ENCODE measurements at regions not wholly inside any gene's neighbourhood (a gene's known extent, or its start where the extent isn't known, plus 50 kb on each side); places are given as distances from the start of the nearest gene placed in this dataset.

- no peak overlapping the region for H3K9ac ChIP-seq (ENCODE audit: low read length)
- no peaks in the 10 kb centered on the region for H3K27me3 ChIP-seq (ENCODE audit: low read length)
- H3K79me2 ChIP-seq (ENCODE audit: low read length), result no peaks in the 10 kb centered on the region
- no peak overlapping the region for H3K4me2 ChIP-seq (ENCODE audit: low read depth, low read length, poor library complexity, severe bottlenecking)
- no peak overlapping the region for H3K4me3 ChIP-seq (ENCODE audit: low read length)
- no peak overlapping the region for H2AFZ ChIP-seq (ENCODE audit: low read length)
- H3K9me3 ChIP-seq (ENCODE audit: low read length), result no peaks in the 10 kb centered on the region
- no peaks in the 10 kb centered on the region for H3K9me2 ChIP-seq (replicated peaks; ENCODE audit: insufficient read depth, low read length)
- no peak overlapping the region for H3K27ac ChIP-seq (ENCODE audit: low read length)
- no peaks in the 10 kb centered on the region for H3K4me1 ChIP-seq (ENCODE audit: low read length)
- DNase-seq, result no peak
- no peaks in the 10 kb centered on the region for H3K36me3 ChIP-seq (ENCODE audit: insufficient read depth, low read length)
- H4K20me1 ChIP-seq (ENCODE audit: insufficient read depth, low read depth, low read length), result no peaks in the 10 kb centered on the region
These were observed 361.0 kb upstream of the MARCKS start for GRCh38 chr6:113496166-113496565.

DNA sequence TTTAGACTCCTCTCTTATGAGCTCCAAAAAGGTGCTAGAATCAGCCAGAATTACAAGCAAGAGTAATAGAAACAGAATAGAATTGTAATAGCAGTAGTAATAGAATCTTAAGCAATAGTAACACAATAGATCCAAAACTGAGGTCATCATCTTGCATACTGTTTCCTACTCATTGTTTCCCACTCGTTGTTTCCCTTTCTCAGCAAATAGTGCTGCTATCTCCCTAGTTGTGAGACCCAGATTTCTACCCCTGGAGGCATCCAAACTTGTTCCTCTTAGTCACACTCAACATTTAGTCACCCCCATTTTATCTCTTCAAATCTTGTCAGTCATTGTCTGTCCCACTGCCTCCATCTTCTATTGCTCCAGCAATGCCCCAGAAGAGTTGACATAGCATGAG is 356.9 kb upstream of the MARCKS start:
- Histone ChIP-seq H3K27ac (ENCODE audit: low read length) (no peak overlapping the region), H3K36me3 (ENCODE audit: insufficient read depth, low read length) (no peaks in the 10 kb centered on the region), H3K9me2 (replicated peaks; ENCODE audit: insufficient read depth, low read length) (no peaks in the 10 kb centered on the region), H3K9me3 (ENCODE audit: low read length) (no peaks in the 10 kb centered on the region), H2AFZ (ENCODE audit: low read length) (no peak overlapping the region), H3K79me2 (ENCODE audit: low read length) (no peaks in the 10 kb centered on the region), H3K4me3 (ENCODE audit: low read length) (no peak overlapping the region), H3K9ac (ENCODE audit: low read length) (no peak overlapping the region), H3K4me2 (ENCODE audit: low read depth, low read length, poor library complexity, severe bottlenecking) (no peak overlapping the region), H3K4me1 (ENCODE audit: low read length) (no peaks in the 10 kb centered on the region), H3K27me3 (ENCODE audit: low read length) (no peaks in the 10 kb centered on the region), H4K20me1 (ENCODE audit: insufficient read depth, low read depth, low read length) (no peaks in the 10 kb centered on the region)
- DNase-seq, result no peak

- Histone ChIP-seq H2AFZ (ENCODE audit: low read length) (no peak overlapping the region), H4K20me1 (ENCODE audit: insufficient read depth, low read depth, low read length) (no peaks in the 10 kb centered on the region), H3K9ac (ENCODE audit: low read length) (no peak overlapping the region), H3K79me2 (ENCODE audit: low read length) (no peaks in the 10 kb centered on the region), H3K4me3 (ENCODE audit: low read length) (no peak overlapping the region), H3K4me1 (ENCODE audit: low read length) (no peaks in the 10 kb centered on the region), H3K27ac (ENCODE audit: low read length) (no peak overlapping the region), H3K4me2 (ENCODE audit: low read depth, low read length, poor library complexity, severe bottlenecking) (no peak overlapping the region), H3K27me3 (ENCODE audit: low read length) (no peaks in the 10 kb centered on the region), H3K9me3 (ENCODE audit: low read length) (no peaks in the 10 kb centered on the region), H3K9me2 (replicated peaks; ENCODE audit: insufficient read depth, low read length) (no peaks in the 10 kb centered on the region), H3K36me3 (ENCODE audit: insufficient read depth, low read length) (no peaks in the 10 kb centered on the region)
- no peak for DNase-seq
These were observed 352.0 kb upstream of the MARCKS start for GRCh38 chr6:113505084-113505699.

DNA sequence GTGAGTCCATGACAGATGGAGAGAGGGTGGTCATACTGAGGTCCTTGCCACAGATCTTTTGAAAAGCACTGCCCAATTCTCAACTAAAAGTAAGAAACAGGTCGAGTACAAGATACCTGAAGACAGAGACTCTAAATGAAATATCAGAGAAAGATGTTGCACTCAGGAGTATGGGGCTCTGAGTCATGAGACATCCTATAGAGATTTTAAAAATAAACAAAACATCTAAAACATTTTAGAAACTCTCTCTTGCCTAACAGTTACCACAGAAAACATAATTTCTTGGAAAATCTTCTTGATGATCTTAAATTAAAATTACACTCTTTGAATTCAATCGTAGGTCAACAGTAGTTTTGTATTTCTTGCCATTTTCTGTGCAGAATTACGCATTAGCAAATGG is 348.9 kb upstream of the MARCKS start:
- no peaks in the 10 kb centered on the region for H3K9me2 ChIP-seq (replicated peaks; ENCODE audit: insufficient read depth, low read length)
- H3K79me2 ChIP-seq (ENCODE audit: low read length), result no peaks in the 10 kb centered on the region
- DNase-seq, result no peak
- H3K4me2 ChIP-seq (ENCODE audit: low read depth, low read length, poor library complexity, severe bottlenecking), result no peak overlapping the region
- H4K20me1 ChIP-seq (ENCODE audit: insufficient read depth, low read depth, low read length), result no peaks in the 10 kb centered on the region
- H3K36me3 ChIP-seq (ENCODE audit: insufficient read depth, low read length), result no peaks in the 10 kb centered on the region
- no peak overlapping the region for H3K9ac ChIP-seq (ENCODE audit: low read length)
- no peaks in the 10 kb centered on the region for H3K4me1 ChIP-seq (ENCODE audit: low read length)
- H3K9me3 ChIP-seq (ENCODE audit: low read length), result no peaks in the 10 kb centered on the region
- H3K4me3 ChIP-seq (ENCODE audit: low read length), result no peak overlapping the region
- no peak overlapping the region for H2AFZ ChIP-seq (ENCODE audit: low read length)
- no peak overlapping the region for H3K27ac ChIP-seq (ENCODE audit: low read length)
- H3K27me3 ChIP-seq (ENCODE audit: low read length), result no peaks in the 10 kb centered on the region

DNA sequence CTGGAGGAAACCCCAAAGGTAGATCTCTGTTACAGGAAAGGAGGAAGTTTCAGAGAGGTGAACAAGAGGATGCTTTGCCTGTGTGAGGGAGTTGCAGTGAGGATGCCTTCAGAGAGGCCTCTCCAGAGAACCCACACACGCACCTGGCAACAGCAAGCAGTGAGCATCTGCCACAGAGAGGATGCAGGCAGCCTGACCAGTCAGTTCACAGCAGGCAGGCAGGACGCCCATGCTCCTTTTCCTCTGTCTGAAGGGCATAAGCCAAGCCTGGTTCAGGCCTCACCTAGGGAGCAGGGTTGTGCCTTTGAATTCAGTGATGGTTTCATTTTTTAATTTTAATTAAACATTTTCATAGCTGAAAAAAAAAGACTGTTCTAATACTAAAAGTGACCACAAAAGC is 346.0 kb upstream of the MARCKS start:
- H3K4me1 ChIP-seq (ENCODE audit: low read length), result no peaks in the 10 kb centered on the region
- no peaks in the 10 kb centered on the region for H4K20me1 ChIP-seq (ENCODE audit: insufficient read depth, low read depth, low read length)
- H3K4me3 ChIP-seq (ENCODE audit: low read length), result no peak overlapping the region
- no peak overlapping the region for H3K27ac ChIP-seq (ENCODE audit: low read length)
- no peaks in the 10 kb centered on the region for H3K79me2 ChIP-seq (ENCODE audit: low read length)
- DNase-seq, result no peak
- no peak overlapping the region for H3K9ac ChIP-seq (ENCODE audit: low read length)
- H3K36me3 ChIP-seq (ENCODE audit: insufficient read depth, low read length), result no peaks in the 10 kb centered on the region
- no peaks in the 10 kb centered on the region for H3K9me2 ChIP-seq (replicated peaks; ENCODE audit: insufficient read depth, low read length)
- H3K9me3 ChIP-seq (ENCODE audit: low read length), result no peaks in the 10 kb centered on the region
- no peak overlapping the region for H3K4me2 ChIP-seq (ENCODE audit: low read depth, low read length, poor library complexity, severe bottlenecking)
- H2AFZ ChIP-seq (ENCODE audit: low read length), result no peak overlapping the region
- no peaks in the 10 kb centered on the region for H3K27me3 ChIP-seq (ENCODE audit: low read length)

- DNase-seq, result no peak
- Histone ChIP-seq H3K4me2 (ENCODE audit: low read depth, low read length, poor library complexity, severe bottlenecking) (no peak overlapping the region), H3K27me3 (ENCODE audit: low read length) (no peaks in the 10 kb centered on the region), H3K9me2 (replicated peaks; ENCODE audit: insufficient read depth, low read length) (no peaks in the 10 kb centered on the region), H3K9me3 (ENCODE audit: low read length) (no peaks in the 10 kb centered on the region), H3K4me3 (ENCODE audit: low read length) (no peak overlapping the region), H3K4me1 (ENCODE audit: low read length) (no peaks in the 10 kb centered on the region), H4K20me1 (ENCODE audit: insufficient read depth, low read depth, low read length) (no peaks in the 10 kb centered on the region), H2AFZ (ENCODE audit: low read length) (no peak overlapping the region), H3K9ac (ENCODE audit: low read length) (no peak overlapping the region), H3K36me3 (ENCODE audit: insufficient read depth, low read length) (no peaks in the 10 kb centered on the region), H3K79me2 (ENCODE audit: low read length) (no peaks in the 10 kb centered on the region), H3K27ac (ENCODE audit: low read length) (no peak overlapping the region)
These were observed 344.6 kb upstream of the MARCKS start for GRCh38 chr6:113512576-113512975.

DNA sequence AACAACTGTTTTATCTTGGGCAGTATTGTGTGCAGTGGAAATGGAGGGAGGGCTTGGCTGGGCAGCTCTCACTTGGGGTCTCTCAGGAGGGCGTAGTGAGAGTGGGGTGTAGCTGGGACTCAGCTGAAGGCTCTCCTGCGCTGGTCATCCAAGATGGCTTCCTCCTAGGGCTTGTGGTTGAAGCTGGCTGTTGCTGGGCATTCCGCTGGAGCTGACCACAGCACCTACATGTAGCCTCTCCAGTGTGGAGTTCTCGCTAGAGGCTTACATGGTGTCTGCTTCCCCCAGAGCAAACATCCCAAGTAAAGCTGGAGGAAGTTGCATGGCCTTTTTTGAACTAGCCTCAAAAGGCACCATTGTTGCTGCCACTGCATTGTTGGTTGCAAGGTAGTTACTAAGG is 344.1 kb upstream of the MARCKS start:
- Histone ChIP-seq H3K36me3 (ENCODE audit: insufficient read depth, low read length) (no peaks in the 10 kb centered on the region), H3K9ac (ENCODE audit: low read length) (no peak overlapping the region), H3K79me2 (ENCODE audit: low read length) (no peaks in the 10 kb centered on the region), H2AFZ (ENCODE audit: low read length) (no peak overlapping the region), H3K9me2 (replicated peaks; ENCODE audit: insufficient read depth, low read length) (no peaks in the 10 kb centered on the region), H3K4me2 (ENCODE audit: low read depth, low read length, poor library complexity, severe bottlenecking) (no peak overlapping the region), H3K4me1 (ENCODE audit: low read length) (no peaks in the 10 kb centered on the region), H3K9me3 (ENCODE audit: low read length) (no peaks in the 10 kb centered on the region), H4K20me1 (ENCODE audit: insufficient read depth, low read depth, low read length) (no peaks in the 10 kb centered on the region), H3K4me3 (ENCODE audit: low read length) (no peak overlapping the region), H3K27ac (ENCODE audit: low read length) (no peak overlapping the region), H3K27me3 (ENCODE audit: low read length) (no peaks in the 10 kb centered on the region)
- no peak for DNase-seq

GRCh38 chr6:113522376-113522775 is 334.8 kb upstream of the MARCKS start:
- no peaks in the 10 kb centered on the region for H3K79me2 ChIP-seq (ENCODE audit: low read length)
- no peaks in the 10 kb centered on the region for H3K9me2 ChIP-seq (replicated peaks; ENCODE audit: insufficient read depth, low read length)
- H3K4me3 ChIP-seq (ENCODE audit: low read length), result no peak overlapping the region
- no peak overlapping the region for H2AFZ ChIP-seq (ENCODE audit: low read length)
- no peak overlapping the region for H3K9ac ChIP-seq (ENCODE audit: low read length)
- H3K27ac ChIP-seq (ENCODE audit: low read length), result no peak overlapping the region
- no peaks in the 10 kb centered on the region for H4K20me1 ChIP-seq (ENCODE audit: insufficient read depth, low read depth, low read length)
- no peaks in the 10 kb centered on the region for H3K27me3 ChIP-seq (ENCODE audit: low read length)
- no peaks in the 10 kb centered on the region for H3K36me3 ChIP-seq (ENCODE audit: insufficient read depth, low read length)
- no peaks in the 10 kb centered on the region for H3K9me3 ChIP-seq (ENCODE audit: low read length)
- no peak overlapping the region for H3K4me2 ChIP-seq (ENCODE audit: low read depth, low read length, poor library complexity, severe bottlenecking)
- DNase-seq, result no peak
- H3K4me1 ChIP-seq (ENCODE audit: low read length), result no peaks in the 10 kb centered on the region

DNA sequence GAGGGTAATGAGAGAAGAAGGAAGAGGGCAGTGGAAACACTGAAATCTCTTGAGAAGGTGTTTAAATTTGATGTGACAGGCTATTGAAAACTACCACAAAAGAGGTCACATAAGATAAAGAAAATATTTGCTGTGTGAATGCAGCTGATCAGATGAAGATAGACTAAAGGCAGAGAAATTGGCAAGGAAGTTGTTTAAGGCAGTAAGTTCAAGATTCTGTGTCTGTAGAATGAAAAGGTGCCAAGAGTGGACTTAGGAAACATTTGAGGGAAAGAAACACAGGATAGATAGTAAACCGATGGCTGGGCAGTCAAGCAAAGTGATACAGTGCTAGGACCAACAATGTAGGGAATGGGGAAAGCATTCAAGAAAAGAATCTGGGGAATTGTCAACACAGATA is 332.3 kb upstream of the MARCKS start:
- no peak for DNase-seq
- Histone ChIP-seq H3K4me2 (ENCODE audit: low read depth, low read length, poor library complexity, severe bottlenecking) (no peak overlapping the region), H3K9me3 (ENCODE audit: low read length) (no peaks in the 10 kb centered on the region), H4K20me1 (ENCODE audit: insufficient read depth, low read depth, low read length) (no peaks in the 10 kb centered on the region), H3K4me1 (ENCODE audit: low read length) (no peaks in the 10 kb centered on the region), H3K27me3 (ENCODE audit: low read length) (no peaks in the 10 kb centered on the region), H3K27ac (ENCODE audit: low read length) (no peak overlapping the region), H3K9ac (ENCODE audit: low read length) (no peak overlapping the region), H3K4me3 (ENCODE audit: low read length) (no peak overlapping the region), H2AFZ (ENCODE audit: low read length) (no peak overlapping the region), H3K36me3 (ENCODE audit: insufficient read depth, low read length) (no peaks in the 10 kb centered on the region), H3K79me2 (ENCODE audit: low read length) (no peaks in the 10 kb centered on the region), H3K9me2 (replicated peaks; ENCODE audit: insufficient read depth, low read length) (no peaks in the 10 kb centered on the region)

All from Karpas-422 (cell line).